Large intestine (tissue), 3 donors: ENCODE measurements at regions not wholly inside any gene's neighbourhood (a gene's known extent, or its start where the extent isn't known, plus 50 kb on each side); places are given as distances from the start of the nearest gene placed in this dataset.

Experiments
- DNase-seq, 2 donors: peaks; one replicate each; pipeline versions ENCODE4 v3.0.0 to v3.0.0-alpha.2; 2013
- H3K27ac ChIP-seq: one replicate; pipeline ENCODE4 v1.5.1; 2013; ENCODE audit warnings: low read length
- H3K27me3 ChIP-seq: 2 replicates; pipeline ENCODE4 v1.6.1; 2013; ENCODE audit warnings: low read length; ENCODE audit not compliant: control insufficient read depth, insufficient read depth
- H3K36me3 ChIP-seq: 2 replicates; pipeline ENCODE4 v1.6.1; 2013; ENCODE audit warnings: low read length; ENCODE audit not compliant: control insufficient read depth, insufficient read depth
- H3K4me1 ChIP-seq: one replicate; pipeline ENCODE4 v1.6.1; 2013; ENCODE audit warnings: low read length; ENCODE audit not compliant: control insufficient read depth, insufficient read depth
- H3K4me3 ChIP-seq: one replicate; pipeline ENCODE4 v1.5.1; 2013; ENCODE audit warnings: low read length
- H3K9me3 ChIP-seq: one replicate; pipeline ENCODE4 v1.6.1; 2013; ENCODE audit warnings: mild to moderate bottlenecking, low read depth, low read length, moderate library complexity; ENCODE audit not compliant: control insufficient read depth
- WGBS: methylation state at CpG from one replicate; pipeline ENCODE4 v1.1.5; 2013; ENCODE audit warnings: low lambda C conversion rate; ENCODE audit not compliant: insufficient coverage; 5-methylcytosine and 5-hydroxymethylcytosine counted together

- H3K4me3 ChIP-seq: no peak overlapping the region
- DNase-seq: no peak
- no peaks in the 10 kb centered on the region for H3K9me3 ChIP-seq
- H3K27ac ChIP-seq: no peak overlapping the region
- no peaks in the 10 kb centered on the region for H3K27me3 ChIP-seq
- peaks cover 3% of the 10 kb centered on the region for H3K4me1 ChIP-seq
- H3K36me3 ChIP-seq: no peaks in the 10 kb centered on the region
- 57% methylated on average over 2 of the region's 4 CpGs for WGBS
Measured at GRCh38 chr13:44301639-44302015, 72.0 kb upstream of the SERP2 start.

- peaks cover 6% of the 10 kb centered on the region for H3K4me1 ChIP-seq
- no peak overlapping the region for H3K27ac ChIP-seq
Measured at GRCh38 chr13:44302233-44302632, 71.4 kb upstream of the SERP2 start.

GRCh38 chr13:44302940-44303575, 70.6 kb upstream of the SERP2 start:
- Histone ChIP-seq H3K9me3 (no peaks in the 10 kb centered on the region), H3K27ac (no peak overlapping the region)
- 100% methylated on average over 1 of the region's 5 CpGs for WGBS

More at GRCh38 chr13:44302233-44302632, 71.4 kb upstream of the SERP2 start:
- Histone ChIP-seq H3K4me3 (no peak overlapping the region), H3K36me3 (no peaks in the 10 kb centered on the region), H3K27me3 (no peaks in the 10 kb centered on the region), H3K9me3 (no peaks in the 10 kb centered on the region)
- DNase-seq: no peak
- no CpG with 5 or more reads among the region's 4 CpGs for WGBS

GRCh38 chr13:44303681-44304432, 69.8 kb upstream of the SERP2 start:
- Histone ChIP-seq H3K27ac (no peak overlapping the region), H3K36me3 (no peaks in the 10 kb centered on the region), H3K4me3 (no peak overlapping the region), H3K9me3 (no peaks in the 10 kb centered on the region), H3K4me1 (peaks cover 6% of the 10 kb centered on the region), H3K27me3 (no peaks in the 10 kb centered on the region)
- WGBS: no CpG with 5 or more reads among the region's 5 CpGs
- DNase-seq: no peak

More at GRCh38 chr13:44302940-44303575, 70.6 kb upstream of the SERP2 start:
- Histone ChIP-seq H3K27me3 (no peaks in the 10 kb centered on the region), H3K4me3 (no peak overlapping the region), H3K4me1 (peaks cover 6% of the 10 kb centered on the region), H3K36me3 (no peaks in the 10 kb centered on the region)
- no peak for DNase-seq

- no peak for DNase-seq
- WGBS: no CpG with 5 or more reads among the region's 4 CpGs
- Histone ChIP-seq H3K27me3 (no peaks in the 10 kb centered on the region), H3K36me3 (no peaks in the 10 kb centered on the region), H3K27ac (no peak overlapping the region), H3K9me3 (no peaks in the 10 kb centered on the region), H3K4me1 (peaks cover 6% of the 10 kb centered on the region), H3K4me3 (no peak overlapping the region)
Measured at GRCh38 chr13:44304433-44304725, 69.2 kb upstream of the SERP2 start.

GRCh38 chr13:44305286-44305685, 68.3 kb upstream of the SERP2 start:
- H3K4me3 ChIP-seq: no peak overlapping the region
- WGBS: no CpG with 5 or more reads among the region's 2 CpGs
- peaks cover 6% of the 10 kb centered on the region for H3K4me1 ChIP-seq
- no peaks in the 10 kb centered on the region for H3K27me3 ChIP-seq
- no peaks in the 10 kb centered on the region for H3K36me3 ChIP-seq
- no peak overlapping the region for H3K27ac ChIP-seq
- no peaks in the 10 kb centered on the region for H3K9me3 ChIP-seq
- no peak for DNase-seq

GRCh38 chr13:44305917-44306370, 67.7 kb upstream of the SERP2 start:
- Histone ChIP-seq H3K36me3 (no peaks in the 10 kb centered on the region), H3K4me3 (no peak overlapping the region), H3K27me3 (no peaks in the 10 kb centered on the region), H3K9me3 (no peaks in the 10 kb centered on the region), H3K27ac (no peak overlapping the region), H3K4me1 (peaks cover 6% of the 10 kb centered on the region)
- no CpG with 5 or more reads among the region's 4 CpGs for WGBS
- DNase-seq: no peak

GRCh38 chr13:44306371-44307192, 67.0 kb upstream of the SERP2 start:
- H3K36me3 ChIP-seq: no peaks in the 10 kb centered on the region
- no peak overlapping the region for H3K4me3 ChIP-seq
- H3K27ac ChIP-seq: peak overlapping the region; percentile 4
- H3K4me1 ChIP-seq: peaks cover 6% of the 10 kb centered on the region
- peak; percentile 26 to 42 for DNase-seq
- WGBS: no CpG with 5 or more reads among the region's 14 CpGs
- H3K9me3 ChIP-seq: no peaks in the 10 kb centered on the region
- no peaks in the 10 kb centered on the region for H3K27me3 ChIP-seq

- Histone ChIP-seq H3K9me3 (no peaks in the 10 kb centered on the region), H3K4me1 (peaks cover 6% of the 10 kb centered on the region), H3K36me3 (no peaks in the 10 kb centered on the region), H3K27ac (no peak overlapping the region), H3K27me3 (no peaks in the 10 kb centered on the region), H3K4me3 (no peak overlapping the region)
- WGBS: 88% methylated on average over 1 of the region's 4 CpGs
- DNase-seq: no peak
Measured at GRCh38 chr13:44307255-44307654, 66.4 kb upstream of the SERP2 start.

- H3K9me3 ChIP-seq: no peaks in the 10 kb centered on the region
- H3K4me3 ChIP-seq: no peak overlapping the region
- H3K27ac ChIP-seq: no peak overlapping the region
- DNase-seq: no peak
- peaks cover 6% of the 10 kb centered on the region for H3K4me1 ChIP-seq
- WGBS: no CpG with 5 or more reads among the region's 2 CpGs
- H3K36me3 ChIP-seq: no peaks in the 10 kb centered on the region
- H3K27me3 ChIP-seq: no peaks in the 10 kb centered on the region
Measured at GRCh38 chr13:44307844-44308243, 65.8 kb upstream of the SERP2 start.
